ENCODE measurements at regions not wholly inside any gene's neighbourhood (a gene's known extent, or its start where the extent isn't known, plus 50 kb on each side); places are given as distances from the start of the nearest gene placed in this dataset.

DNA sequence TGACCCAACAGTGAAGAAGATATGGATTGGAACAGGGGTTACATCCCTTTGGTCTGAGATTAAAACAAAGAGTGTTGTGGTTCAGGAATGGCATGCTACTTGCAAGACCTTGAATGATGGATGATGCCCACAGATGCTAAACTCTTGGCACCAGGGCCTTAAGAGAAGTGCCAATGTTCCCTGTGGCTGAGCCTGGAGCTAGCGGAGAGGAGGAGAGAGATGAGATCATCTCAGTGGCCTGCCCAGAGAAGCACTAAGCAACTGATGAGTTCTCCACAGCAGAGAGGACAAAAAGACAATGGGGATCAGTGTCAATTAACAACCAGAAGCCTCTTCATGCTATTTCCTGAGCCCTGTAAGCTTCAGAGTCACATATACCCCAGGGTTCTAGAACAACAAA lies 97.8 kb downstream of the ELAPOR2 start:
- H3K27me3 ChIP-seq (ENCODE audit: insufficient read depth, low read length), result no peaks in the 10 kb centered on the region
- no peak overlapping the region for H2AFZ ChIP-seq (ENCODE audit: low read depth, low read length, poor library complexity, severe bottlenecking)
- ChIA-PET POLR2A (no interaction called here), RAD21 (ENCODE audit: low non-redundant PET in 1 of 2, low total read pairs in 2 of 2, uncharacterized antibody in 2 of 2, unreplicated experiment in 2 of 2) (no interaction called here), CTCF (no interaction called here)
- no peak overlapping the region for H3K4me2 ChIP-seq (ENCODE audit: low read length)
- no peak for DNase-seq (ENCODE audit: low read depth, low spot score)
- H3K79me2 ChIP-seq (ENCODE audit: insufficient read depth, low read length), result peaks cover 4% of the 10 kb centered on the region; the same call in 1 of the 2 replicates
- no peaks in the 10 kb centered on the region for H3K9me2 ChIP-seq (ENCODE audit: insufficient read depth)
- no peak overlapping the region for H3K27ac ChIP-seq (ENCODE audit: low read depth, low read length)
- no peaks in the 10 kb centered on the region for H3K9me3 ChIP-seq (ENCODE audit: control insufficient read depth in 1 of 2, insufficient read depth in 1 of 2, low read depth in 1 of 2, low read length in 2 of 2)
- no peak overlapping the region for H3K4me3 ChIP-seq (replicated peaks in 1 of 2; ENCODE audit: low read depth in 1 of 2, low read length in 2 of 2)
- ATAC-seq, result no peak
- no peaks in the 10 kb centered on the region for H3K4me1 ChIP-seq (ENCODE audit: control insufficient read depth in 1 of 2, insufficient read depth in 2 of 2, low read length in 2 of 2)
- H3K36me3 ChIP-seq (ENCODE audit: control insufficient read depth in 1 of 2, insufficient read depth in 2 of 2, low read length in 2 of 2), result no peaks in the 10 kb centered on the region
- BruUV-seq (replicated peaks), result TSS peak; percentile 10
- TF ChIP-seq ZBTB33 (IDR thresholded peaks at IDR 0.05; ENCODE audit: extremely low read depth, insufficient replicate concordance, low read length) (no peak), ATF3 (IDR thresholded peaks at IDR 0.05) (no peak)
- TF ChIP-seq, protein P1, sequence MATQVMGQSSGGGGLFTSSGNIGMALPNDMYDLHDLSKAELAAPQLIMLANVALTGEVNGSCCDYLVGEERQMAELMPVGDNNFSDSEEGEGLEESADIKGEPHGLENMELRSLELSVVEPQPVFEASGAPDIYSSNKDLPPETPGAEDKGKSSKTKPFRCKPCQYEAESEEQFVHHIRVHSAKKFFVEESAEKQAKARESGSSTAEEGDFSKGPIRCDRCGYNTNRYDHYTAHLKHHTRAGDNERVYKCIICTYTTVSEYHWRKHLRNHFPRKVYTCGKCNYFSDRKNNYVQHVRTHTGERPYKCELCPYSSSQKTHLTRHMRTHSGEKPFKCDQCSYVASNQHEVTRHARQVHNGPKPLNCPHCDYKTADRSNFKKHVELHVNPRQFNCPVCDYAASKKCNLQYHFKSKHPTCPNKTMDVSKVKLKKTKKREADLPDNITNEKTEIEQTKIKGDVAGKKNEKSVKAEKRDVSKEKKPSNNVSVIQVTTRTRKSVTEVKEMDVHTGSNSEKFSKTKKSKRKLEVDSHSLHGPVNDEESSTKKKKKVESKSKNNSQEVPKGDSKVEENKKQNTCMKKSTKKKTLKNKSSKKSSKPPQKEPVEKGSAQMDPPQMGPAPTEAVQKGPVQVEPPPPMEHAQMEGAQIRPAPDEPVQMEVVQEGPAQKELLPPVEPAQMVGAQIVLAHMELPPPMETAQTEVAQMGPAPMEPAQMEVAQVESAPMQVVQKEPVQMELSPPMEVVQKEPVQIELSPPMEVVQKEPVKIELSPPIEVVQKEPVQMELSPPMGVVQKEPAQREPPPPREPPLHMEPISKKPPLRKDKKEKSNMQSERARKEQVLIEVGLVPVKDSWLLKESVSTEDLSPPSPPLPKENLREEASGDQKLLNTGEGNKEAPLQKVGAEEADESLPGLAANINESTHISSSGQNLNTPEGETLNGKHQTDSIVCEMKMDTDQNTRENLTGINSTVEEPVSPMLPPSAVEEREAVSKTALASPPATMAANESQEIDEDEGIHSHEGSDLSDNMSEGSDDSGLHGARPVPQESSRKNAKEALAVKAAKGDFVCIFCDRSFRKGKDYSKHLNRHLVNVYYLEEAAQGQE (IDR thresholded peaks at IDR 0.05; ENCODE audit: low read depth), result no peak
- no peak overlapping the region for H3K9ac ChIP-seq (ENCODE audit: low read length)
- no peaks in the 10 kb centered on the region for H4K20me1 ChIP-seq (ENCODE audit: insufficient read depth)
- intact Hi-C loops (cut with micrococcal nuclease), result no loop called here

Measured in HCT116 (cell line).